Left colon (tissue), 2 donors: ENCODE measurements at regions not wholly inside any gene's neighbourhood (a gene's known extent, or its start where the extent isn't known, plus 50 kb on each side); places are given as distances from the start of the nearest gene placed in this dataset.

Source experiments
- ATAC-seq: fragments of 200-7000 bp; cut with Tn5 transposase; one replicate; pipeline ENCODE4 v1.9.1; 2020; ENCODE audit warnings: mild to moderate bottlenecking, moderate library complexity
- DNase-seq, 2 donors: peaks; one replicate each; pipeline ENCODE4 v3.0.0-alpha.2; 2020
- intact Hi-C, 2 donors: fragments of 100-400 bp; cut with DNase I in 1 of 2; cut with micrococcal nuclease in 1 of 2; formaldehyde crosslinking; loops; one replicate each; pipeline versions ENCODE4 v1.11.2 to v1.14.0; 2022; cut with DNase I, micrococcal nuclease
- donor health status: DM: no; HTN: no; CAD: no.
- donor health status: DM: yes; HTN: yes; CAD: no.

DNA sequence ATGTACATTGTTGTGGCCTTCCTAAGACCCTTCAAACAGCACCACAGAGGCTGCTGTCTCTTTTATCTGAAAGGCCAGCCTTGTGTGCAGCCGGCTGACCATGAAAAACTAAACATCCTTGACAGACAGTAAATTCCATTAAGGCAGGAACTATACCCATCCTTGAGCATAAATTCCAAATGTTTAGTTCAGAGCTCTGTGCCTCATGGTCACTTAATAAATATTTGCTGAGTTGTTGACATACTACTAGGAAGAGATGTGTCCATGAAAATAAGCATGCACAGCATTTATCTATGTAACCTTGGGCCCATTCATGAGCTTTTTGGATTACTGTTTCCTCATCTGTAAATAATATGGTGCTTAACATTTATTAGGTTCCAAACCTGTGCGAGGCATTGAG, 424.8 kb downstream of the HRH4 start:
- ATAC-seq, result no peak
- intact Hi-C loops, result loop anchor here in 1 of 2 donors (10.0 kb wide), 1 partner anchor 1010 kb away; no protein-coding TSS in a partner anchor
- no peak for DNase-seq

GRCh38 chr18:24894880-24895279, 434.4 kb downstream of the HRH4 start:
- intact Hi-C loops, result no loop called here
- no peak for ATAC-seq
- no peak for DNase-seq

GRCh38 chr18:24897461-24897860, 437.0 kb downstream of the HRH4 start:
- no peak for DNase-seq
- no peak for ATAC-seq
- intact Hi-C loops, result no loop called here

DNA sequence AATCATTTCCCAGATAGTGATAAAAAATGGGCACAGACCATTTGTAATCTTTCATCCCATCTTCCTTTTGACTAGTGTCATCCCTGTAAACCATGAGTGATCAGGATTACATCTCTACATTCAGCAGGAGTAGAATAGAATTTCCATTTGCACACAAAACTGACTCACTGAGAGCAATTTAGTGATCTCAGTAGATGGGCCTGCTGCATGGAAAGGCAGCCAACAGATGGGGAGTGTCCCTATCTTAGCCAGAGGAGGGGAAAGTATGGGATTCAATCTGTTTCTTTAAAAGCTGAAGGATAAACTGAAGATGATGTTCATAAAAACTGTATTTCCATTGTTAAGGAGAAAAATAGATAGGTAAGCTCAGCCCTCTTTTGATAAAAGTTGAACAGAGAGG, 441.7 kb downstream of the ZNF521 start:
- intact Hi-C loops, result no loop called here
- no peak for DNase-seq
- ATAC-seq, result no peak

DNA sequence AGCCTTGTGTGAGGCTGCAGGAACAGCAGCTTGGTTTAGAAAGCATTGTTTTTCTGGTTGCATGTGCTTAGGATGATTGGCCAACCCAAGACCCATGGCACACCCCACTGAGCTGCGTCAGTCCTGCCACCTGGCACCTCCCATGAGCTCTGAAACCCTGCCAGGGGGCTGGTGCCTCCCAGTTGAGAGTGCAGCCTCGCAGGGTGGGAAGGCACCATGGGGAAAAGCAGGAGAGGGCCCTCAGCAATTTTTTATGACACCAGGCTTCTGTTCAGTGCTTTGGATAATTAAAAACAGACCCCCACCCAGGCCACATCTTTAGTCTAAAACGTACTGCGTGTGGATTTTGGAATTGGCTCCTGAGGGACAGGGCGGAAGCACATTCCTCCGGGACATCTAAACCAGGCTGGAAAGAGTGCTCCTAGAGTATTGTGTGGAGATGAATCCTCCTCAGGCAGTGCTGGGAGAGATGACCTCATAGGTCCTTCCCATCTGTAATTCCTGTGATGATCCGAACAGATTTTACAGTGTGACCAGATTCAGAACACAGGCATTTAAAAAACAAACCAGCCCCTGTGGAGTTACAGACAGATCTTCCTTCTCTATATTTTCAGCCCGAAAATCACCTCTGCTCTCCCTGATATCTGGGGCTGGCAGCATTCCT, 438.3 kb downstream of the ZNF521 start:
- intact Hi-C loops, result no loop called here
- ATAC-seq, result no peak

DNA sequence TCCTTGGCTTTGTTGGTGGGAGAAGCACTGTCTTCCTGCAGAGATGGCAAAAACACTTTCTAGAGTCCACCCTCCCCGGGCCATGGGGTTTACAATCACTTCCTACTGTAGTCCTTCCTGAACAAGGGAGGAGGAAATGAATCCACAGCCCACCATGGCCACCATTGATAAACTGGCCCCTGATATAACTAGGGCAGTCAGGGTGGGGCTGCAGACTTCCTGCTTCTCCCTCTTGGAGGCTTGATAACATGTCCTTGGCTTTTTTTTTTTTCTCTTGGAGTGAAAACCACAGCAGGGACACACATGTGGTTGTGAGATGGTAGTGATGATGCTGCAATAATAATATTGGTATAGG, 437.8 kb downstream of the ZNF521 start:
- intact Hi-C loops, result no loop called here
- ATAC-seq (peak; percentile 39), DNase-seq (no peak)

More for the DNA sequence above, 438.3 kb downstream of the ZNF521 start:
- DNase-seq, result no peak

DNA sequence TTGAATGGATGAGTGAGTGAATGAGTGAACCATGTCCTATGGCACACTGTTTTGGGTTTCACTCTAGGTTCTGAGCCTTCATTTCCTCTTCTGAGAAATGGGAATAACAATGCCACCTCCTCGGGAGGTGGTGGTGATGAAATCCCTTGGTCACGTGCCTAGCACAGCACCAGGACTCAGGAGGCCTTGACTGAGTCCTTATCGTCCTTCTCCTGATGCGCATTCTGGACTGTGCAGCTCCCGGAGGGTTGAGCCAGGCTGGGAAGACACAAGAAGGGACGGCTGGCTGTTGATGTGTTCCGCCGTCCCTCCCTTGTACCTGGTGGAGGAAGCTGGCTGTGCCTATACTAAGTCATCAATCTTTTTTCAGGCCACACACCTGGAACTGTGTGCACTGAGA, 437.3 kb downstream of the ZNF521 start:
- intact Hi-C loops, result no loop called here
- ATAC-seq, result no peak
- DNase-seq, result no peak

DNA sequence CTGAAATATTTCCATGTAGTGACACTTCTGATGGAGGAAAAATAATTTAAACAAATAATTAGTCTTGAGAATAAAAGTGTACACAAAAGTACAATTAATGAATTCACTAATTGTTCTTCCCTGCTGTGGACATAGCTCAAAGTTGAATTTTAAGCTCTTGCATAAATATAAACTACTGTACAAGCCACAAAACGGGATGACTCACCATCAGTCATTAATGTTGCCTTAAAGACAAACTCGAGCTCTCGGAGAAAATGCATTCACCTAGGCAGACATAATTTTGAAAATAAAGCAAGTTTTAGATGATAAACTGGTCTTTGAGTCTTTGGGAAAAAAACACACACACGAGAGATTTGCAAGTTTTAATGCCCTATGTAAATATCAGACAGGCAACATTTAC, 436.4 kb downstream of the ZNF521 start:
- DNase-seq (no peak), ATAC-seq (no peak)
- intact Hi-C loops, result no loop called here

- ATAC-seq (no peak), DNase-seq (no peak)
- intact Hi-C loops, result no loop called here
These were observed 434.2 kb downstream of the ZNF521 start for GRCh38 chr18:24917767-24918166.

DNA sequence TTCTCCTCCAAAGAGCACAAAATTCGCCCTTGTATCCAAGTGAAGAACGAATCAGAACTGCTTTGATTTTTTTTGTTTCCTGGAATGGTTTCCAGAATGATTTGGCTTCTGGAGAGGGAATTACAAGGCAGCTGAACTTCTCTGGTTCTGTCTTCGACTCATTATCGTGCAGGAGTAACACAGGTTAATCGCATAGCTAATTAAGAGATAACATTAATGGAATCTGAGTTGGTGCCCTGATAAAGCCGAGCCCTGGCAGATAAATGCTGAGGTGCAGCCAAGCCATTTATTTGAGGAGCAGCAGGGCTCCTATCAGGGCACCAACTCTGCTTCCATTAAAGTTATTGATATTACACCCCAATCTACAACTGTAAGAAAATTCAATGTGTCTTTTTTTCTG, 433.7 kb downstream of the ZNF521 start:
- intact Hi-C loops, result no loop called here
- DNase-seq (no peak), ATAC-seq (no peak)

- no peak for DNase-seq
- intact Hi-C loops, result no loop called here
- no peak for ATAC-seq
These were observed 432.7 kb downstream of the ZNF521 start for GRCh38 chr18:24919181-24919797.

GRCh38 chr18:24922491-24922890, 429.5 kb downstream of the ZNF521 start:
- no peak for ATAC-seq
- DNase-seq, result no peak
- intact Hi-C loops, result no loop called here

- intact Hi-C loops, result no loop called here
- DNase-seq (no peak), ATAC-seq (no peak)
These were observed 428.8 kb downstream of the ZNF521 start for GRCh38 chr18:24923138-24923537.

GRCh38 chr18:24924066-24924716, 427.8 kb downstream of the ZNF521 start:
- intact Hi-C loops, result no loop called here
- DNase-seq, result no peak

GRCh38 chr18:24926649-24927048, 425.3 kb downstream of the ZNF521 start:
- ATAC-seq (no peak), DNase-seq (no peak)
- intact Hi-C loops, result no loop called here

More at GRCh38 chr18:24924066-24924716, 427.8 kb downstream of the ZNF521 start:
- no peak for ATAC-seq

- DNase-seq (no peak), ATAC-seq (no peak)
- intact Hi-C loops, result no loop called here
These were observed 423.6 kb downstream of the ZNF521 start for GRCh38 chr18:24928301-24928878.

- ATAC-seq (peak; percentile 40), DNase-seq (no peak)
- intact Hi-C loops, result no loop called here
These were observed 421.5 kb downstream of the ZNF521 start for GRCh38 chr18:24930478-24930877.

DNA sequence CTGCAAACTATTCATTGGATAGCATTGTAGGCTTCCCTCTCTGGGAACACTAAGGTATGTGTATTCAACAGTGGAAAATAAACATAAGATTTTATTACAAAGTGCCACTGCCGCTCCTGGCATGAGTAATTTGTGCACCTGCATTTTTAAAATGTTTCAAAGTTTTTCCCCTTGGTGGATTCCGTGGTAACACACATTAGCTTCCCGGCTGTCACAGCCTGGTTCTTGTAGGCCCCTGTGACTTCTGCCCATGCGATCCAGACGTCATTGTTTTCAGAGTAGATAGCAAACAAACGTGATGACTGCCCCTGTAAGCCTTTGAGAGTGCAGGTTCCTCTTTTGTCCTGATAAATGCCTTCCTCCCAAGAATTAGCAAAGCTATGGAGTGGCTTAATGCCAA, 421.0 kb downstream of the ZNF521 start:
- DNase-seq (no peak), ATAC-seq (peak; percentile 78)
- intact Hi-C loops, result no loop called here

DNA sequence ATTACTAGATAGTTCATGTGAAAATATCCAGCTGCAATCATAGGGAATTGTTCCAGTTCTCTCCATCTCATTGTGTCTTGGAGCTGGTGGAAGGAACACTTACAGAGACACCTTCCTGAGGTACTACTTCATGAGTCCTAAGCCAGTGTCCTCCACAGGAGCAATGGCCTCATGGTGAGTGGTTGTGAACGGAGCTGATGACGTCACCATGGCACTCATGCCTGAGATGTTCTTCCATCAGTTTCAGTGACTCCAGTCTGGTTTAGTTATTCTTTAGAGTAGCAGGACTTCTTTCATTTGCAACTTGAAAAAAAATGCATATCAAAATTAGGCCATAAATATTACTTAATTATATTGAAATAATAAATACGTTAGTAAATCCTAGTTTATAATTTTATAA, 418.6 kb downstream of the ZNF521 start:
- no peak for ATAC-seq
- intact Hi-C loops, result no loop called here
- no peak for DNase-seq

GRCh38 chr18:24934258-24934932, 417.6 kb downstream of the ZNF521 start:
- intact Hi-C loops, result no loop called here
- DNase-seq, result no peak
- ATAC-seq, result no peak
